Endothelial cell of umbilical vein (primary cell): ENCODE measurements at regions not wholly inside any gene's neighbourhood (a gene's known extent, or its start where the extent isn't known, plus 50 kb on each side); places are given as distances from the start of the nearest gene placed in this dataset.

Experiments used
- BruUV-seq: library from RNA; stranded (reverse); fragments of 400-500 nt; replicated peaks from 2 replicates; lab custom pipeline; 2021; lab: Mats Ljungman, UMichigan
- CTCF ChIA-PET: fragments of 300-600, 350-600 bp; sonication (Branson Sonifier 250); formaldehyde crosslinking; loops from one replicate; lab custom pipeline; 2021; ENCODE audit warnings: antibody characterized with exemption, inconsistent platforms; lab: Charles Lee
- POLR2A ChIA-PET: fragments of 300-600, 350-600 bp; sonication (Branson Sonifier 250); formaldehyde crosslinking; loops from one replicate; lab custom pipeline; 2021; ENCODE audit warnings: antibody characterized with exemption, inconsistent platforms; lab: Charles Lee
- DNase-seq: peaks from one replicate; pipeline ENCODE4 v3.0.0-alpha.2; 2011; ENCODE audit warnings: low read depth, low spot score
- FAIRE-seq: peaks from 2 replicates; lab custom pipeline; 2011; peaks lifted over from hg19 to GRCh38; lab: Jason Lieb, UNC
- H2AFZ ChIP-seq: 2 replicates; pipeline ENCODE4 v1.6.0; 2012; ENCODE audit warnings: low read depth, low read length, control low read depth, inconsistent platforms
- H3K27ac ChIP-seq: 2 replicates; pipeline ENCODE4 v1.5.1; 2011; ENCODE audit warnings: low read depth, mild to moderate bottlenecking, control low read depth, low read length, moderate library complexity; ENCODE audit not compliant: insufficient read depth
- H3K27me3 ChIP-seq, 2 experiments: 2 replicates each; pipeline versions ENCODE4 v1.6.0 to v1.6.1; 2011; ENCODE audit warnings: low read length in 2 of 2, mixed read lengths in 1 of 2; ENCODE audit not compliant: control insufficient read depth in 2 of 2, insufficient read depth in 2 of 2
- H3K36me3 ChIP-seq, 2 experiments: 2 replicates in 1 of 2; 3 replicates in 1 of 2; pipeline ENCODE4 v1.5.1; 2011; ENCODE audit warnings: low read length in 2 of 2, mild to moderate bottlenecking in 1 of 2, moderate library complexity in 1 of 2; ENCODE audit not compliant: control insufficient read depth in 2 of 2, insufficient read depth in 2 of 2; ENCODE audit errors: extremely low read depth in 1 of 2
- H3K4me1 ChIP-seq: 3 replicates; pipeline ENCODE4 v1.5.1; 2011; ENCODE audit warnings: mild to moderate bottlenecking, low read length; ENCODE audit not compliant: control insufficient read depth, insufficient read depth; ENCODE audit errors: extremely low read depth
- H3K4me2 ChIP-seq: 2 replicates; pipeline ENCODE4 v1.6.1; 2011; ENCODE audit warnings: low read length, control low read depth, mixed read lengths; ENCODE audit not compliant: insufficient read depth
- H3K4me3 ChIP-seq, 3 experiments: fragments of 200-600 bp in 1 of 3; sonication (generic), shearing (Covaris generic) in 1 of 3; replicated peaks in 1 of 3; 2 replicates each; pipeline ENCODE4 v1.5.1; 2011 to 2016; ENCODE audit warnings: control low read depth in 3 of 3, low read length in 3 of 3, mild to moderate bottlenecking in 2 of 3, inconsistent platforms in 1 of 3, low read depth in 1 of 3, moderate library complexity in 1 of 3; ENCODE audit not compliant: insufficient read depth in 1 of 3
- H3K79me2 ChIP-seq: 2 replicates; pipeline ENCODE4 v1.6.0; 2012; ENCODE audit warnings: low read length, inconsistent platforms; ENCODE audit not compliant: control insufficient read depth, insufficient read depth
- H3K9ac ChIP-seq: replicated peaks from 2 replicates; pipeline ENCODE3; 2011; ENCODE audit warnings: low read length, control low read depth; ENCODE audit not compliant: insufficient read depth; ENCODE audit errors: extremely low read depth
- H3K9me1 ChIP-seq: replicated peaks from 3 replicates; pipeline ENCODE4 v1.6.0; 2011; ENCODE audit warnings: mild to moderate bottlenecking, low read length; ENCODE audit not compliant: control insufficient read depth, insufficient read depth; ENCODE audit errors: extremely low read depth
- H3K9me3 ChIP-seq: replicated peaks from 2 replicates; pipeline ENCODE4 v1.5.1; 2012; ENCODE audit warnings: low read length, inconsistent platforms; ENCODE audit not compliant: control insufficient read depth, insufficient read depth
- H4K20me1 ChIP-seq: replicated peaks from 2 replicates; pipeline ENCODE3; 2011; ENCODE audit warnings: mild to moderate bottlenecking, low read length; ENCODE audit not compliant: control insufficient read depth, insufficient read depth; ENCODE audit errors: extremely low read depth
- EZH2 ChIP-seq: IDR thresholded peaks from 2 replicates; pipeline ENCODE4 v1.6.1; 2012; ENCODE audit warnings: borderline replicate concordance, low read depth, mild to moderate bottlenecking, moderate library complexity, low read length, inconsistent platforms; ENCODE audit not compliant: severe bottlenecking
- FOS ChIP-seq: IDR thresholded peaks from 2 replicates; pipeline ENCODE4 v1.6.1; 2011; ENCODE audit warnings: mild to moderate bottlenecking, low read length, moderate library complexity, borderline replicate concordance; ENCODE audit not compliant: insufficient read depth
- GATA2 ChIP-seq: IDR thresholded peaks from 2 replicates; pipeline ENCODE4 v1.7.0; 2011; ENCODE audit warnings: low read depth, mild to moderate bottlenecking, moderate library complexity, mixed read lengths, low read length; ENCODE audit not compliant: insufficient read length, insufficient read depth
- JUN ChIP-seq: IDR thresholded peaks from 2 replicates; pipeline ENCODE4 v1.6.1; 2011; ENCODE audit warnings: borderline replicate concordance, low read depth; ENCODE audit not compliant: insufficient read length, insufficient read depth
- MAX ChIP-seq: IDR thresholded peaks from 2 replicates; pipeline ENCODE4 v1.6.1; 2011; ENCODE audit not compliant: insufficient read depth, insufficient read length
- MYC ChIP-seq: IDR thresholded peaks from one replicate; pipeline ENCODE4 v1.6.1; 2011; ENCODE audit warnings: mild to moderate bottlenecking, low read depth, low read length
- POLR2A ChIP-seq: IDR thresholded peaks from 2 replicates; pipeline ENCODE4 v1.6.1; 2012; ENCODE audit warnings: low read depth, mild to moderate bottlenecking, control low read depth, low read length
- POLR2AphosphoS5 ChIP-seq: IDR thresholded peaks from 2 replicates; pipeline ENCODE4 v1.6.1; 2012; ENCODE audit warnings: low read depth, mild to moderate bottlenecking, control low read depth, low read length, moderate library complexity; ENCODE audit not compliant: insufficient read depth
- dilution Hi-C: fragments of 300-500 bp; cut with MboI; formaldehyde crosslinking; loops from one replicate; pipeline ENCODE4 v1.15.0; 2019; ENCODE audit warnings: low sequenced_read_pairs; ENCODE audit not compliant: extremely low pct_ligation_motif_present
- intact Hi-C: fragments of 100-400 bp; cut with micrococcal nuclease; formaldehyde crosslinking; loops from one replicate; pipeline ENCODE4 v1.10.0; 2022
- TF ChIP-seq, protein P1 (sequence below), 2 donors: IDR thresholded peaks; 1 replicate in 1 of 2; 2 replicates in 1 of 2; pipeline ENCODE4 v1.5.1; 2011; ENCODE audit warnings: low read length in 2 of 2, mild to moderate bottlenecking in 2 of 2, moderate library complexity in 2 of 2, control low read depth in 1 of 2, inconsistent platforms in 1 of 2, low read depth in 1 of 2; ENCODE audit not compliant: insufficient read depth in 1 of 2; ENCODE audit errors: extremely low read depth in 1 of 2

DNA sequence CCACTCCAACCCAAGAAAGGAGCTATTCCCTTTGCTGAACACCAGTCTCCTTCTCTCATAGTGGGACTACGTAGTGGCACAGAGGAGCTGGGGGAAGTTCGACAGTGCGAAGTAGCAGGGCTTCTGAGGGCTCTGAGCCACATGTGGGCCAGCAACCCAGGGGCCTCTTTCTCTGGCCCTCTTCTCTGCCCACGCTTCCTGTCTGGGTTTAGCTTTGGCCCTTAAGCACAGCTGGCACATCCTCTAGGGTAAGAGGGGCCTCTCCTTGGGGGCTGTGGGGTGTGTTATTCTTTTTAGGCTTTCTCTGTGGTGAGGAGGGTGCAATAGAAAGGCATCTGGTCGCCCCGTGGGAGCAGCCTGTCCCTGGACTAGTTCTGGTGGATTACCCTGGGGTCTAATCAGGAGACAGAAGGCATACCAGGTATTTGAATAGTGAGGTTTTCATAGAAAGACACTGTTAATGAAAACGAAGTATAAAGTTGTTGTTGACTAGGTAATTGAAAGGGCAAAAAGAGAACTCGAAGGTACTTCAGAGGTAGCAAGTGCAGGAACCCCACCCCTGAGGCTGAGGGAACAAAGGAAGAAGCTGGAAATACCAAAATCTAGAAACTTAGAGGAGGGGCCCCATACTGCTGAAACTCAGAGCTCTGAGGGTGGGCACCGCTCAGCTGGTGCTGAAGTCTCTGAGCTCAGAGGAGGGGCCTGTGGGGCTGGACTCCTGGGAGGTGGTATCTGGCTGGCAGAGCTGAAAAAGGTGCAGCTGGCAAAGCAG, 151.9 kb upstream of the RPS6KA3 start:
- dilution Hi-C loops (no loop called here), intact Hi-C loops (no loop called here)
- FAIRE-seq (no peak), DNase-seq (no peak)
- H3K79me2 ChIP-seq = no peaks in the 10 kb centered on the region
- BruUV-seq = no TSS peak
- H4K20me1 ChIP-seq = no peaks in the 10 kb centered on the region
- no peaks in the 10 kb centered on the region for H3K9me1 ChIP-seq
- H3K27ac ChIP-seq = no peak overlapping the region
- TF ChIP-seq MYC (no peak), MAX (no peak), FOS (no peak), JUN (no peak), EZH2 (no peak), GATA2 (no peak), POLR2A (no peak), POLR2AphosphoS5 (no peak)
- TF ChIP-seq, protein P1, sequence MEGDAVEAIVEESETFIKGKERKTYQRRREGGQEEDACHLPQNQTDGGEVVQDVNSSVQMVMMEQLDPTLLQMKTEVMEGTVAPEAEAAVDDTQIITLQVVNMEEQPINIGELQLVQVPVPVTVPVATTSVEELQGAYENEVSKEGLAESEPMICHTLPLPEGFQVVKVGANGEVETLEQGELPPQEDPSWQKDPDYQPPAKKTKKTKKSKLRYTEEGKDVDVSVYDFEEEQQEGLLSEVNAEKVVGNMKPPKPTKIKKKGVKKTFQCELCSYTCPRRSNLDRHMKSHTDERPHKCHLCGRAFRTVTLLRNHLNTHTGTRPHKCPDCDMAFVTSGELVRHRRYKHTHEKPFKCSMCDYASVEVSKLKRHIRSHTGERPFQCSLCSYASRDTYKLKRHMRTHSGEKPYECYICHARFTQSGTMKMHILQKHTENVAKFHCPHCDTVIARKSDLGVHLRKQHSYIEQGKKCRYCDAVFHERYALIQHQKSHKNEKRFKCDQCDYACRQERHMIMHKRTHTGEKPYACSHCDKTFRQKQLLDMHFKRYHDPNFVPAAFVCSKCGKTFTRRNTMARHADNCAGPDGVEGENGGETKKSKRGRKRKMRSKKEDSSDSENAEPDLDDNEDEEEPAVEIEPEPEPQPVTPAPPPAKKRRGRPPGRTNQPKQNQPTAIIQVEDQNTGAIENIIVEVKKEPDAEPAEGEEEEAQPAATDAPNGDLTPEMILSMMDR (IDR thresholded peaks at IDR 0.05; ENCODE audit: extremely low read depth in 1 of 2, insufficient read depth in 1 of 2, low read depth in 1 of 2, low read length in 2 of 2) = no peak
- ChIA-PET POLR2A (no interaction called here), CTCF (no interaction called here)
- no peak overlapping the region for H3K4me2 ChIP-seq
- H3K9ac ChIP-seq = no peak overlapping the region
- H2AFZ ChIP-seq = no peak overlapping the region
- H3K4me3 ChIP-seq = no peak overlapping the region
- H3K4me1 ChIP-seq = no peaks in the 10 kb centered on the region
- no peaks in the 10 kb centered on the region for H3K36me3 ChIP-seq
- H3K27me3 ChIP-seq = no peaks in the 10 kb centered on the region
- H3K9me3 ChIP-seq = no peaks in the 10 kb centered on the region
